Naive thymus-derived CD4-positive, alpha-beta T cell (primary cell): ENCODE measurements at regions not wholly inside any gene's neighbourhood (a gene's known extent, or its start where the extent isn't known, plus 50 kb on each side); places are given as distances from the start of the nearest gene placed in this dataset.

Experiments
- ATAC-seq: fragments of 150-1000 bp; cut with Tn5 transposase; 2 replicates; pipeline ENCODE4 v1.10.0; 2021; ENCODE audit warnings: mild to moderate bottlenecking, moderate library complexity
- CTCF ChIA-PET: fragments of 350-600 bp; sonication (Branson Sonifier 250); formaldehyde crosslinking; loops from one replicate; lab custom pipeline; 2021; ENCODE audit warnings: antibody characterized with exemption; lab: Charles Lee
- POLR2A ChIA-PET: fragments of 350-600 bp; sonication (Branson Sonifier 250); formaldehyde crosslinking; loops from one replicate; lab custom pipeline; 2021; ENCODE audit warnings: antibody characterized with exemption, inconsistent platforms; lab: Charles Lee
- DNase-seq, 9 donors: peaks; one replicate each; pipeline versions ENCODE4 v3.0.0 to v3.0.0-alpha.2; 2020 to 2022; ENCODE audit warnings: mixed read lengths in 1 of 9
- H3K27ac ChIP-seq: one replicate; pipeline ENCODE4 v1.7.0; 2013; ENCODE audit warnings: mild to moderate bottlenecking, low read depth, low read length, moderate library complexity
- H3K27me3 ChIP-seq, 2 donors: one replicate each; pipeline ENCODE4 v1.7.0; 2013; ENCODE audit warnings: low read length in 2 of 2, mild to moderate bottlenecking in 2 of 2, moderate library complexity in 2 of 2; ENCODE audit not compliant: control insufficient read depth in 2 of 2, insufficient read depth in 2 of 2
- H3K36me3 ChIP-seq, 3 experiments: 1 replicate in 2 of 3; 2 replicates in 1 of 3; pipeline ENCODE4 v1.7.0; 2013; ENCODE audit warnings: low read length in 3 of 3, mild to moderate bottlenecking in 3 of 3, moderate library complexity in 1 of 3; ENCODE audit not compliant: insufficient read depth in 3 of 3, control insufficient read depth in 2 of 3
- H3K4me1 ChIP-seq, 2 donors: one replicate each; pipeline ENCODE4 v1.7.0; 2013; ENCODE audit warnings: low read length in 2 of 2, mild to moderate bottlenecking in 2 of 2, moderate library complexity in 1 of 2; ENCODE audit not compliant: control insufficient read depth in 2 of 2, insufficient read depth in 2 of 2
- H3K4me3 ChIP-seq: 2 replicates; pipeline ENCODE4 v1.7.0; 2013; ENCODE audit warnings: mild to moderate bottlenecking, low read length
- H3K9me3 ChIP-seq, 3 experiments: 1 replicate in 2 of 3; 2 replicates in 1 of 3; pipeline ENCODE4 v1.7.0; 2013; ENCODE audit warnings: low read length in 3 of 3; ENCODE audit not compliant: control insufficient read depth in 2 of 3
- H3K27ac Mint-ChIP-seq, 9 donors: one replicate each; pipeline ENCODE4 v1.8.0; 2020 to 2022; ENCODE audit warnings: mixed read lengths in 9 of 9, mild to moderate bottlenecking in 8 of 9, moderate library complexity in 5 of 9, inconsistent platforms in 2 of 9
- H3K27me3 Mint-ChIP-seq, 5 donors: one replicate each; pipeline ENCODE4 v1.8.0; 2021 to 2022; ENCODE audit warnings: mixed read lengths in 5 of 5, mild to moderate bottlenecking in 1 of 5
- H3K36me3 Mint-ChIP-seq, 5 donors: one replicate each; pipeline ENCODE4 v1.8.0; 2020 to 2022; ENCODE audit warnings: mixed read lengths in 5 of 5, mild to moderate bottlenecking in 3 of 5, inconsistent platforms in 1 of 5
- H3K4me1 Mint-ChIP-seq, 7 donors: one replicate each; pipeline ENCODE4 v1.8.0; 2020 to 2022; ENCODE audit warnings: mixed read lengths in 7 of 7, mild to moderate bottlenecking in 3 of 7, inconsistent platforms in 1 of 7
- H3K4me3 Mint-ChIP-seq, 10 donors: one replicate each; pipeline ENCODE4 v1.8.0; 2020 to 2022; ENCODE audit warnings: mild to moderate bottlenecking in 10 of 10, mixed read lengths in 10 of 10, moderate library complexity in 6 of 10, inconsistent platforms in 2 of 10
- H3K9me3 Mint-ChIP-seq, 11 donors: one replicate each; pipeline ENCODE4 v1.8.0; 2020 to 2022; ENCODE audit warnings: mixed read lengths in 11 of 11, mild to moderate bottlenecking in 4 of 11, inconsistent platforms in 1 of 11, moderate library complexity in 1 of 11
- intact Hi-C, 2 donors: fragments of 100-400 bp; cut with micrococcal nuclease; formaldehyde crosslinking; loops; one replicate each; pipeline ENCODE4 v1.15.1; 2023

GRCh38 chr20:17097603-17098002 lies 129.2 kb upstream of the PCSK2 start:
- POLR2A ChIA-PET = no interaction called here
- no peaks in the 10 kb centered on the region for H3K36me3 Mint-ChIP-seq
- H3K4me3 ChIP-seq = no peak overlapping the region
- no peak overlapping the region for H3K4me3 Mint-ChIP-seq
- no peaks in the 10 kb centered on the region for H3K9me3 ChIP-seq
- no peaks in the 10 kb centered on the region for H3K4me1 Mint-ChIP-seq
- H3K9me3 Mint-ChIP-seq = peaks cover 0 to 19% (median 5%) of the 10 kb centered on the region in 11 donors
- H3K27ac ChIP-seq = no peak overlapping the region
- ATAC-seq (no peak), DNase-seq (no peak)
- peaks cover 0 to 4% of the 10 kb centered on the region in 2 donors for H3K27me3 ChIP-seq
- no peak overlapping the region for H3K27ac Mint-ChIP-seq
- no peaks in the 10 kb centered on the region for H3K4me1 ChIP-seq
- CTCF ChIA-PET = no interaction called here
- peaks cover 0 to 4% (median 0%) of the 10 kb centered on the region in 5 donors for H3K27me3 Mint-ChIP-seq
- intact Hi-C loops = no loop called here
- H3K36me3 ChIP-seq = no peaks in the 10 kb centered on the region

DNA sequence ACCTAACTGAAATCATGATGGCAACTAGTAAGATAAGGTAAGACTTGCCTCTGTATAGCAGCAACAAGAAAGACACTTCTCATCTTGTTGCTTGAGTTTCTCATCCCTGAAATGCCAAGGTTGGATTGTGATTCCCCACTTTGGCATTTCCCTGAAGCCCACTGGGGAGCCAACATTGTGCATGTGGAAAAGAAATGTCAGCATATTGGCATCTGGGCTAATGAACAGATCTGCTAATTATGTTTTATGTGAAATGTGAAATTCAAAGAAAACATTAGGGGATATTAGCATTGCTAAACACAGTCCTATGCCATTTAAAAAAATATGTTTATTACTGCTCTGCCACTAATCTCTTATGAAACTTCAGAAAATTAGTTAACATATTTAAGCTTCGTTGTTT lies 126.3 kb upstream of the PCSK2 start:
- no peaks in the 10 kb centered on the region for H3K36me3 ChIP-seq
- intact Hi-C loops = no loop called here
- ATAC-seq (no peak), DNase-seq (no peak)
- ChIA-PET POLR2A (no interaction called here), CTCF (no interaction called here)
- no peak overlapping the region for H3K27ac ChIP-seq
- Mint-ChIP-seq H3K9me3 (peaks cover 0 to 24% (median 7%) of the 10 kb centered on the region in 11 donors), H3K4me1 (no peaks in the 10 kb centered on the region), H3K27ac (no peak overlapping the region), H3K4me3 (no peak overlapping the region), H3K36me3 (no peaks in the 10 kb centered on the region), H3K27me3 (peaks cover 0 to 4% (median 0%) of the 10 kb centered on the region in 5 donors)
- no peak overlapping the region for H3K4me3 ChIP-seq
- H3K9me3 ChIP-seq = no peaks in the 10 kb centered on the region
- H3K27me3 ChIP-seq = peaks cover 0 to 1% of the 10 kb centered on the region in 2 donors
- H3K4me1 ChIP-seq = no peaks in the 10 kb centered on the region

DNA sequence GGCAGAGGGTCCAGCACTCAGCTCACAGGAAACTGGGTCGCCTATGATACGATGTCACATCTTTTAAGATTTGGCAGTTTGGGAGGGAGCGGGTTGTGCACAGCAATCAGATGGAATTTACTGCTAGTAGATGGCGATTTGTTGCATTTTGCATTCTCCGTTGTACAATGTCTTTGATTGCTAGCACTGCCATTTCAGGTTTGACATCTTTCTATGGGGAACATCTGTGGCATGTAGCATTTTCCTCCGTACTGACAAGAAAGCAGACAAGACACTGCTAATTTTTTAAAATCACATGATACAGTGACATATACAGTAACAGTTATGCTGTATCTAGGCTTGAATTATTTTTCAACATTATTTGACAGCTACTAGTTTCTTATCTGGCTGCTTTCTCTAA lies 119.7 kb upstream of the PCSK2 start:
- no peaks in the 10 kb centered on the region for H3K36me3 ChIP-seq
- no peaks in the 10 kb centered on the region for H3K4me1 Mint-ChIP-seq
- no peak overlapping the region for H3K27ac Mint-ChIP-seq
- no peaks in the 10 kb centered on the region for H3K27me3 ChIP-seq
- no peak overlapping the region for H3K4me3 ChIP-seq
- H3K36me3 Mint-ChIP-seq = no peaks in the 10 kb centered on the region
- intact Hi-C loops = no loop called here
- no peak for ATAC-seq
- no peak overlapping the region for H3K4me3 Mint-ChIP-seq
- no peaks in the 10 kb centered on the region for H3K4me1 ChIP-seq
- H3K9me3 Mint-ChIP-seq = peaks cover 0 to 32% (median 6%) of the 10 kb centered on the region in 11 donors
- CTCF ChIA-PET = no interaction called here
- no peak overlapping the region for H3K27ac ChIP-seq
- POLR2A ChIA-PET = no interaction called here
- H3K27me3 Mint-ChIP-seq = peaks cover 0 to 4% (median 0%) of the 10 kb centered on the region in 5 donors
- no peak for DNase-seq
- no peaks in the 10 kb centered on the region for H3K9me3 ChIP-seq

- Mint-ChIP-seq H3K9me3 (peaks cover 0 to 32% (median 7%) of the 10 kb centered on the region in 11 donors), H3K27ac (no peak overlapping the region), H3K36me3 (no peaks in the 10 kb centered on the region), H3K27me3 (peaks cover 0 to 4% (median 0%) of the 10 kb centered on the region in 5 donors), H3K4me1 (no peaks in the 10 kb centered on the region), H3K4me3 (no peak overlapping the region)
- no peaks in the 10 kb centered on the region for H3K9me3 ChIP-seq
- intact Hi-C loops = no loop called here
- CTCF ChIA-PET = no interaction called here
- DNase-seq (no peak), ATAC-seq (no peak)
- POLR2A ChIA-PET = no interaction called here
- no peak overlapping the region for H3K27ac ChIP-seq
- H3K4me3 ChIP-seq = no peak overlapping the region
- no peaks in the 10 kb centered on the region for H3K27me3 ChIP-seq
- no peaks in the 10 kb centered on the region for H3K36me3 ChIP-seq
- H3K4me1 ChIP-seq = no peaks in the 10 kb centered on the region
Measured at GRCh38 chr20:17108896-17109295, 117.9 kb upstream of the PCSK2 start.

DNA sequence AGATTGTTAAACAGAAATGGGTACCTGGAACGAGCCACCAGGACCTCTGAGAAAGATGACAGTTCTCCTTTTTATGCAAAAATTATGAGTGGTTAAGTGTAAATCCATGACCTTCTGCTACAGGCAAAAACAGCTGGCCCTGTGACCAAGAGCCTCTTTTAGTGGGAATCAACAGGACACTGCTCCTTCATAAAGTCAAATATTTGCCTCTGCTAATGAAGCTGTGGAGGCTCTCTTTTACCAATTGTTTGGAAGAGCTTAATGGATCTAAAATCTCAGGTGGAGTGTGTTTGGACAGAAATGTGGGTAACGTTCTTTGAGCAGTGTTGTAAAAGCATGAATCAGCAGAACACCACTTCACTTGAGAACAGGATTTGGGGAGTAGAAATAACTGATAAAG lies 117.5 kb upstream of the PCSK2 start:
- Mint-ChIP-seq H3K4me3 (no peak overlapping the region), H3K27me3 (peaks cover 0 to 4% (median 0%) of the 10 kb centered on the region in 5 donors), H3K36me3 (no peaks in the 10 kb centered on the region), H3K4me1 (no peaks in the 10 kb centered on the region), H3K27ac (no peak overlapping the region), H3K9me3 (peaks cover 0 to 32% (median 7%) of the 10 kb centered on the region in 11 donors)
- Histone ChIP-seq H3K9me3 (no peaks in the 10 kb centered on the region), H3K27ac (no peak overlapping the region), H3K27me3 (no peaks in the 10 kb centered on the region), H3K4me3 (no peak overlapping the region), H3K4me1 (no peaks in the 10 kb centered on the region), H3K36me3 (no peaks in the 10 kb centered on the region)
- CTCF ChIA-PET = no interaction called here
- intact Hi-C loops = no loop called here
- no peak for DNase-seq
- ATAC-seq = no peak
- POLR2A ChIA-PET = no interaction called here

- ChIA-PET POLR2A (no interaction called here), CTCF (no interaction called here)
- H3K36me3 Mint-ChIP-seq = no peaks in the 10 kb centered on the region
- no peaks in the 10 kb centered on the region for H3K27me3 Mint-ChIP-seq
- no peaks in the 10 kb centered on the region for H3K36me3 ChIP-seq
- H3K27me3 ChIP-seq = no peaks in the 10 kb centered on the region
- H3K4me1 Mint-ChIP-seq = no peaks in the 10 kb centered on the region
- H3K27ac Mint-ChIP-seq = no peak overlapping the region
- H3K9me3 Mint-ChIP-seq = peaks cover 0 to 10% (median 2%) of the 10 kb centered on the region in 11 donors
- H3K4me3 Mint-ChIP-seq = no peak overlapping the region
- no peak overlapping the region for H3K4me3 ChIP-seq
- H3K4me1 ChIP-seq = no peaks in the 10 kb centered on the region
- DNase-seq (no peak), ATAC-seq (no peak)
- H3K27ac ChIP-seq = no peak overlapping the region
- peaks cover 0 to 6% (median 0%) of the 10 kb centered on the region in 3 experiments for H3K9me3 ChIP-seq
- intact Hi-C loops = no loop called here
Measured at GRCh38 chr20:17128206-17128605, 98.6 kb upstream of the PCSK2 start.

DNA sequence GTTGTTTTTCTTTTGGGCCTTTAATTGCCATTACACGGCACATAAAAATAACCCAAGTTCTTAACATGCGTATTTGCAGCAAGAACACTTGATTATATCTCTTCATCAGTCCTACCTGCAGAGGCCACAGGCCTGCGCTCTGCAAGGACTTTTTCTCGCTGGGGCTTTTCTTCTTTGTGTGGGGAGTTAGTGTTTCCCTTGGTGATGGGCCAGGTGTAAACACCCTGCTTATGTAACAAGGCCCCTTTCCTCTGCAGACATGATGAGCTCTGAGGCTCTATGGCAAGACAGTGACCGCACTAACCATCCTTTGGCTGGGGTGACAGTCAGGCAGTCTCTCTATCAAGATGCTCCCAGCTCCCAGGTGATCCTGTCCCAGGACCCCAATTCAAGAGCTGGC lies 97.8 kb upstream of the PCSK2 start:
- POLR2A ChIA-PET = no interaction called here

More for the DNA sequence above, 97.8 kb upstream of the PCSK2 start:
- no peak overlapping the region for H3K27ac ChIP-seq
- no peak for ATAC-seq
- Mint-ChIP-seq H3K27me3 (no peaks in the 10 kb centered on the region), H3K36me3 (no peaks in the 10 kb centered on the region), H3K4me1 (no peaks in the 10 kb centered on the region), H3K9me3 (peaks cover 0 to 10% (median 2%) of the 10 kb centered on the region in 11 donors), H3K27ac (no peak overlapping the region), H3K4me3 (no peak overlapping the region)
- intact Hi-C loops = no loop called here
- no peaks in the 10 kb centered on the region for H3K4me1 ChIP-seq
- DNase-seq = no peak
- H3K4me3 ChIP-seq = no peak overlapping the region
- CTCF ChIA-PET = no interaction called here
- no peaks in the 10 kb centered on the region for H3K27me3 ChIP-seq
- H3K9me3 ChIP-seq = peaks cover 0 to 8% (median 0%) of the 10 kb centered on the region in 3 experiments
- no peaks in the 10 kb centered on the region for H3K36me3 ChIP-seq
